Left ventricle myocardium superior (tissue), 1 donor: ENCODE measurements at regions not wholly inside any gene's neighbourhood (a gene's known extent, or its start where the extent isn't known, plus 50 kb on each side); places are given as distances from the start of the nearest gene placed in this dataset.

ENCODE experiments used
- ATAC-seq: fragments of 200-7000 bp; cut with Tn5 transposase; one replicate; pipeline ENCODE4 v1.9.1; 2020; ENCODE audit warnings: mild to moderate bottlenecking, moderate library complexity
- DNase-seq: peaks from one replicate; pipeline ENCODE4 v3.0.0-alpha.2; 2020
- intact Hi-C: fragments of 100-400 bp; cut with micrococcal nuclease; formaldehyde crosslinking; loops from one replicate; pipeline ENCODE4 v1.11.0; 2022
- donor health status: DM: no; HTN: yes; CAD: no; lungs with severe emphysema.

GRCh38 chr3:139870000-139870675 lies 64.8 kb upstream of the CLSTN2 start:
- intact Hi-C loops, result no loop called here
- ATAC-seq (no peak), DNase-seq (no peak)

GRCh38 chr3:139868773-139869172 lies 66.2 kb upstream of the CLSTN2 start:
- DNase-seq (no peak), ATAC-seq (no peak)
- intact Hi-C loops, result no loop called here

GRCh38 chr3:139848660-139849059 lies 86.3 kb upstream of the CLSTN2 start:
- no peak for ATAC-seq
- intact Hi-C loops, result no loop called here
- no peak for DNase-seq

GRCh38 chr3:139846729-139847128 lies 88.3 kb upstream of the CLSTN2 start:
- ATAC-seq, result no peak
- no peak for DNase-seq
- intact Hi-C loops, result no loop called here

- ATAC-seq (peak; percentile 61), DNase-seq (no peak)
- intact Hi-C loops, result no loop called here
These were observed 95.3 kb upstream of the CLSTN2 start for GRCh38 chr3:139839659-139840058.

- intact Hi-C loops, result no loop called here
- ATAC-seq (no peak), DNase-seq (no peak)
These were observed 96.0 kb upstream of the CLSTN2 start for GRCh38 chr3:139839014-139839413.

GRCh38 chr3:139838269-139838957 lies 96.6 kb upstream of the CLSTN2 start:
- intact Hi-C loops, result no loop called here
- DNase-seq (no peak), ATAC-seq (peak; percentile 34)

GRCh38 chr3:139836698-139837464 lies 98.1 kb upstream of the CLSTN2 start:
- intact Hi-C loops, result no loop called here
- DNase-seq (no peak), ATAC-seq (peak; percentile 61)

- ATAC-seq (peak; percentile 50), DNase-seq (no peak)
- intact Hi-C loops, result no loop called here
These were observed 98.9 kb upstream of the CLSTN2 start for GRCh38 chr3:139835830-139836683.

- ATAC-seq, result no peak
- no peak for DNase-seq
- intact Hi-C loops, result no loop called here
These were observed 102.0 kb upstream of the CLSTN2 start for GRCh38 chr3:139832998-139833397.

- intact Hi-C loops, result no loop called here
- peak; percentile 94 for ATAC-seq
- peak; percentile 79 for DNase-seq
These were observed 104.2 kb upstream of the CLSTN2 start for GRCh38 chr3:139830817-139831216.

- intact Hi-C loops, result no loop called here
- ATAC-seq (no peak), DNase-seq (no peak)
These were observed 107.2 kb upstream of the CLSTN2 start for GRCh38 chr3:139827833-139828232.

- ATAC-seq (no peak), DNase-seq (no peak)
- intact Hi-C loops, result no loop called here
These were observed 110.1 kb upstream of the CLSTN2 start for GRCh38 chr3:139824864-139825263.

GRCh38 chr3:139814646-139815045 lies 120.3 kb upstream of the CLSTN2 start:
- intact Hi-C loops, result no loop called here

GRCh38 chr3:139811331-139811730 lies 123.7 kb upstream of the CLSTN2 start:
- intact Hi-C loops, result no loop called here
- ATAC-seq (no peak), DNase-seq (no peak)

More at GRCh38 chr3:139814646-139815045, 120.3 kb upstream of the CLSTN2 start:
- no peak for DNase-seq
- ATAC-seq, result no peak

GRCh38 chr3:139808201-139808600 lies 126.8 kb upstream of the CLSTN2 start:
- no peak for DNase-seq
- intact Hi-C loops, result no loop called here
- no peak for ATAC-seq

GRCh38 chr3:139803294-139803693 lies 125.5 kb upstream of the NMNAT3 start:
- ATAC-seq, result no peak
- DNase-seq, result no peak
- intact Hi-C loops, result no loop called here

- intact Hi-C loops, result no loop called here
These were observed 120.1 kb upstream of the NMNAT3 start for GRCh38 chr3:139797724-139798343.

More at GRCh38 chr3:139797724-139798343, 120.1 kb upstream of the NMNAT3 start:
- peak; percentile 48 for DNase-seq
- peak; percentile 31 for ATAC-seq
